ENCODE measurements at regions not wholly inside any gene's neighbourhood (a gene's known extent, or its start where the extent isn't known, plus 50 kb on each side); places are given as distances from the start of the nearest gene placed in this dataset.

- TF ChIP-seq JUNB (IDR thresholded peaks at IDR 0.05; ENCODE audit: unreplicated experiment) (no peak), EZH2 (IDR thresholded peaks at IDR 0.05; ENCODE audit: low read depth, unreplicated experiment) (no peak), ZNF331 (CRISPR knock-in tag; IDR thresholded peaks at IDR 0.05; ENCODE audit: low read depth) (no peak), POLR2AphosphoS5 (IDR thresholded peaks at IDR 0.05; ENCODE audit: low read depth) (no peak), ETS1 (IDR thresholded peaks at IDR 0.05) (no peak), ZNF114 (CRISPR knock-in tag; IDR thresholded peaks at IDR 0.05) (no peak), REST (IDR thresholded peaks at IDR 0.05; ENCODE audit: unreplicated experiment) (no peak)
Measured at GRCh38 chr20:54849741-54850140, 374.3 kb downstream of the DOK5 start (continued).

GRCh38 chr20:54848984-54849538 is 373.7 kb downstream of the DOK5 start:
- peaks cover 97% of the 10 kb centered on the region for H3K9me3 Mint-ChIP-seq
- H3K4me2 ChIP-seq: no peak overlapping the region
- no peak overlapping the region for H3K4me3 ChIP-seq
- H3K36me3 ChIP-seq (ENCODE audit: insufficient read depth): peaks cover 14% of the 10 kb centered on the region
- ATAC-seq: no peak
- H3F3A ChIP-seq (replicated peaks; ENCODE audit: low read depth): no peaks in the 10 kb centered on the region
- H4K20me1 ChIP-seq (replicated peaks; ENCODE audit: insufficient read depth): no peaks in the 10 kb centered on the region
- peaks cover 39% of the 10 kb centered on the region for H3K36me3 Mint-ChIP-seq (ENCODE audit: low read depth)
- no peak for DNase-seq (ENCODE audit: low spot score)
- no peak overlapping the region for H3K27ac ChIP-seq (ENCODE audit: low read depth)
- no peaks in the 10 kb centered on the region for H3K4me1 ChIP-seq (ENCODE audit: insufficient read depth)
- no peaks in the 10 kb centered on the region for H3K9me2 ChIP-seq (ENCODE audit: insufficient read depth)
- no peaks in the 10 kb centered on the region for H3K79me2 ChIP-seq (replicated peaks; ENCODE audit: insufficient read depth)
- no peaks in the 10 kb centered on the region for H3K4me1 Mint-ChIP-seq
- H3K27ac Mint-ChIP-seq: no peak overlapping the region
- TF ChIP-seq CREB1 (CRISPR knock-in tag; IDR thresholded peaks at IDR 0.05; ENCODE audit: low read depth) (no peak), EZH2phosphoT487 (IDR thresholded peaks at IDR 0.05; ENCODE audit: unreplicated experiment) (no peak)
- H3K27me3 ChIP-seq (ENCODE audit: insufficient read depth): no peaks in the 10 kb centered on the region
- no peak overlapping the region for H2AFZ ChIP-seq
- no peak overlapping the region for H3K4me3 Mint-ChIP-seq
- H3K27me3 Mint-ChIP-seq (ENCODE audit: insufficient read depth, low read depth, poor library complexity): peaks cover 5% of the 10 kb centered on the region

GRCh38 chr20:54848262-54848661 is 372.9 kb downstream of the DOK5 start:
- ATAC-seq: no peak
- Histone ChIP-seq H3K36me3 (ENCODE audit: insufficient read depth) (peaks cover 12% of the 10 kb centered on the region), H3K4me3 (no peak overlapping the region), H4K20me1 (replicated peaks; ENCODE audit: insufficient read depth) (no peaks in the 10 kb centered on the region), H2AFZ (no peak overlapping the region), H3K79me2 (replicated peaks; ENCODE audit: insufficient read depth) (no peaks in the 10 kb centered on the region), H3K27ac (ENCODE audit: low read depth) (no peak overlapping the region), H3F3A (replicated peaks; ENCODE audit: low read depth) (no peaks in the 10 kb centered on the region), H3K27me3 (ENCODE audit: insufficient read depth) (no peaks in the 10 kb centered on the region), H3K4me2 (no peak overlapping the region), H3K4me1 (ENCODE audit: insufficient read depth) (no peaks in the 10 kb centered on the region), H3K9me2 (ENCODE audit: insufficient read depth) (no peaks in the 10 kb centered on the region)
- peaks cover 5% of the 10 kb centered on the region for H3K27me3 Mint-ChIP-seq (ENCODE audit: insufficient read depth, low read depth, poor library complexity)
- DNase-seq (ENCODE audit: low spot score): no peak
- peaks cover 97% of the 10 kb centered on the region for H3K9me3 Mint-ChIP-seq
- no peaks in the 10 kb centered on the region for H3K4me1 Mint-ChIP-seq
- H3K27ac Mint-ChIP-seq: no peak overlapping the region
- peaks cover 36% of the 10 kb centered on the region; the same call in 2 of the 3 replicates for H3K36me3 Mint-ChIP-seq (ENCODE audit: low read depth)
- H3K4me3 Mint-ChIP-seq: no peak overlapping the region
- TF ChIP-seq EZH2phosphoT487 (IDR thresholded peaks at IDR 0.05; ENCODE audit: unreplicated experiment): no peak
- no peak for TF ChIP-seq JUNB (IDR thresholded peaks at IDR 0.05; ENCODE audit: unreplicated experiment)
- TF ChIP-seq ZNF331 (CRISPR knock-in tag; IDR thresholded peaks at IDR 0.05; ENCODE audit: low read depth): no peak
- TF ChIP-seq ETS1 (IDR thresholded peaks at IDR 0.05): no peak
- no peak for TF ChIP-seq CTCF (conservative IDR thresholded peaks at IDR 0.05; ENCODE audit: low read depth in 2 of 2)
- no peak for TF ChIP-seq STAT1 (IDR thresholded peaks at IDR 0.05; ENCODE audit: unreplicated experiment)
- TF ChIP-seq ZNF114 (CRISPR knock-in tag; IDR thresholded peaks at IDR 0.05): no peak
- TF ChIP-seq NANOG (IDR thresholded peaks at IDR 0.05; ENCODE audit: borderline replicate concordance): no peak
- TF ChIP-seq POLR2AphosphoS5 (IDR thresholded peaks at IDR 0.05; ENCODE audit: low read depth): no peak

Data from GM23338 (cell line).